Neural cell (in vitro differentiated cells): ENCODE measurements at regions not wholly inside any gene's neighbourhood (a gene's known extent, or its start where the extent isn't known, plus 50 kb on each side); places are given as distances from the start of the nearest gene placed in this dataset.

ENCODE experiments used
- CTCF ChIP-seq: fragments of 450-650 bp; IDR thresholded peaks from 2 replicates; pipeline ENCODE4 v1.5.1; 2014; ENCODE audit warnings: antibody characterized with exemption, mild to moderate bottlenecking, moderate library complexity; ENCODE audit not compliant: poor library complexity, severe bottlenecking
- EZH2 ChIP-seq: fragments of 200-600, 300-800 bp; shearing (Covaris generic), sonication (generic); IDR thresholded peaks from 2 replicates; pipeline ENCODE4 v1.6.1; 2014; ENCODE audit warnings: antibody characterized with exemption, low read length, borderline replicate concordance, mild to moderate bottlenecking; ENCODE audit not compliant: insufficient read depth, poor library complexity, severe bottlenecking
- POLR2AphosphoS5 ChIP-seq: IDR thresholded peaks from 2 replicates; pipeline ENCODE4 v1.6.1; 2012
- RAD21 ChIP-seq: fragments of 450-650 bp; conservative IDR thresholded peaks from 2 replicates; pipeline ENCODE4 v1.6.1; 2014; ENCODE audit warnings: antibody characterized with exemption, mild to moderate bottlenecking, moderate library complexity

DNA sequence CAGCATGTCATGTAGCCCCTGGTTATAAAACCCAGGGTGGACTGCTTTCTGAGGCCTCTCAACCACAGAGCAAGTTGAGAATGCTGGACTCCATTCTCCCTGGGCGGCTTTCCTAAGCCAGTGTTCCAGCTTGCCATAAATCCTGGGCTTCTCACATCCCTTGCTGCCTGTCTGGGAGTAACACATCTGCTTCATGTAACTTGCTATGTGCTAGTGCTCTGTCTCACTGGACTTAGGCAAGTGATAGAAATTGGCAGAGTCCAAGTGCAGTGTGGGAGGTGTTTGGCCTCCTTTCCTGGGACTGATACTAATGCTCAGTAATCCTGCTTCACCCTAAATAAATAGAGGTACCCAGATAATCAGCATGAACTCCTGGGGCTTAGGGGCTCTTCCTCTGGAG lies 277.1 kb upstream of the POM121L12 start:
- no peak for TF ChIP-seq POLR2AphosphoS5
- TF ChIP-seq CTCF, result no peak
- TF ChIP-seq EZH2, result no peak
- no peak for TF ChIP-seq RAD21
